Hepatocyte (in vitro differentiated cells): ENCODE measurements at regions not wholly inside any gene's neighbourhood (a gene's known extent, or its start where the extent isn't known, plus 50 kb on each side); places are given as distances from the start of the nearest gene placed in this dataset.

Source experiments
- DNase-seq: peaks from one replicate; pipeline ENCODE4 v3.0.0-alpha.2; 2016; ENCODE audit warnings: low spot score
- H2AFZ ChIP-seq: fragments of 200-600 bp; sonication (generic); 2 replicates; pipeline ENCODE4 v1.6.0; 2016; ENCODE audit warnings: antibody characterized with exemption, mild to moderate bottlenecking
- H3K27ac ChIP-seq: fragments of 200-600 bp; sonication (generic); 2 replicates; pipeline ENCODE4 v1.5.1; 2016; ENCODE audit warnings: mild to moderate bottlenecking
- H3K27me3 ChIP-seq: fragments of 200-600 bp; sonication (generic); 2 replicates; pipeline ENCODE4 v1.6.1; 2016
- H3K36me3 ChIP-seq: fragments of 200-600 bp; sonication (generic); replicated peaks from 2 replicates; pipeline ENCODE4 v1.5.1; 2016; ENCODE audit warnings: low read depth; ENCODE audit not compliant: insufficient read depth
- H3K4me1 ChIP-seq: fragments of 200-600 bp; sonication (generic); 2 replicates; pipeline ENCODE4 v1.5.1; 2016; ENCODE audit warnings: mild to moderate bottlenecking, moderate library complexity; ENCODE audit not compliant: insufficient read depth
- H3K4me2 ChIP-seq: fragments of 200-600 bp; sonication (generic); 2 replicates; pipeline ENCODE4 v1.6.0; 2016
- H3K4me3 ChIP-seq: fragments of 200-600 bp; sonication (generic); 2 replicates; pipeline ENCODE4 v1.5.1; 2016; ENCODE audit warnings: mild to moderate bottlenecking
- H3K79me2 ChIP-seq: fragments of 200-600 bp; sonication (generic); 2 replicates; pipeline ENCODE4 v1.6.0; 2017; ENCODE audit warnings: mild to moderate bottlenecking
- H3K9me2 ChIP-seq: fragments of 200-600 bp; sonication (generic); replicated peaks from 2 replicates; pipeline ENCODE4 v1.6.0; 2017; ENCODE audit warnings: mild to moderate bottlenecking; ENCODE audit not compliant: insufficient read depth
- H3K9me3 ChIP-seq: fragments of 200-600 bp; sonication (generic); 2 replicates; pipeline ENCODE4 v1.5.1; 2016; ENCODE audit warnings: low read depth, mild to moderate bottlenecking
- H4K20me1 ChIP-seq: fragments of 200-600 bp; sonication (generic); 2 replicates; pipeline ENCODE4 v1.6.0; 2016; ENCODE audit warnings: mild to moderate bottlenecking; ENCODE audit not compliant: insufficient read depth, poor library complexity, severe bottlenecking
- EZH2 ChIP-seq: fragments of 200-600 bp; sonication (generic); IDR thresholded peaks from 2 replicates; pipeline ENCODE4 v1.6.1; 2016; ENCODE audit warnings: antibody characterized with exemption, mild to moderate bottlenecking, borderline replicate concordance
- EZH2phosphoT487 ChIP-seq: fragments of 200-600 bp; sonication (generic); IDR thresholded peaks from one replicate; pipeline ENCODE4 v1.6.1; 2018; ENCODE audit warnings: antibody characterized with exemption, mild to moderate bottlenecking, low read depth, moderate library complexity; ENCODE audit not compliant: unreplicated experiment, severe bottlenecking
- WGBS: methylation state at CpG from one replicate; pipeline ENCODE4 v1.1.6; 2016; ENCODE audit warnings: low lambda C conversion rate; ENCODE audit errors: missing lambda C conversion rate; 5-methylcytosine and 5-hydroxymethylcytosine counted together
- TF ChIP-seq, protein P1 (sequence below): fragments of 200-600 bp; sonication (generic); IDR thresholded peaks from 2 replicates; pipeline ENCODE4 v1.5.1; 2016; ENCODE audit warnings: antibody characterized with exemption, mild to moderate bottlenecking; ENCODE audit not compliant: poor library complexity

DNA sequence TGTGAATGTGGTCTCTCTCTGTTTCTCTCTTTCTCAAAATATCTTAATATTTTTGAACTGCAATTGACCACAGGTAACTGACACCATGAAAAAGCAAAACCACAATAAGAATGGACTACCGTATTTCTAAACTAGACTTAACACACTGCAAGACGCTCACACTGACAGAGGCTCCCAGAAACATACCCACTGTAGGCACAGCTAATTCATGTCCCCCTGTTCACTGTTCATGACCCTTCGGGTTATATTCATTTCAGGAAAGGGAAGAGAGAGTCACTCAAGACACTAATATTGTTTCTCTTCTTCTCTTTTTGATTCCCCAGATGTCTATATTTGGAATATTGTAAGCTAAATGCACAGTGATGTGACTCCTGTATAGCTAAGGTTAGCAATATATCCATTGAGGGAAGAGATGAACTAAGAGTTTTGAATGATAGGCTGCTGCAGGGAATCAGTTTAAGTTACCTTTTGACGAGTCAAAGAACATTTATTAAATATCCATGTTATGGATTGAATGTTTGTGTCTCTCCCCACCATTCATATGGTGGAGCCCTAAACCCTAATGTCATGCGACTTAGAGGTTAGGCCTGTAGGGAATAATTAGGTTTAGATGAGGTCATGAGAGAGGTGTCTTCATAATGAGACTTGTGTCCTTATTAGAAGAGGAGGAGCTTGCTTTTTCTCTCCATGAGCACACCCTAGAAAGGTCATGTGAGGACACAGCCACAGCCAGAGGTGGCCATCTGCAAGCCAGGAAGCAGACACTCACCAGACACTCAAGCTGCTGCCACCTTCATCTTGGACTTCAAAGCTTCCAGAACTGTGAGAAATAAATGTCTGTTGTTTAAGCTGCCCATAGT is 216.6 kb upstream of the GRM7 start:
- 90% methylated on average over 5 of the region's 5 CpGs for WGBS
- Histone ChIP-seq H3K9me2 (no peaks in the 10 kb centered on the region), H4K20me1 (no peaks in the 10 kb centered on the region), H2AFZ (no peak overlapping the region), H3K79me2 (no peaks in the 10 kb centered on the region), H3K27ac (no peak overlapping the region), H3K4me3 (no peak overlapping the region), H3K9me3 (no peaks in the 10 kb centered on the region), H3K27me3 (no peaks in the 10 kb centered on the region), H3K4me1 (no peaks in the 10 kb centered on the region), H3K36me3 (no peaks in the 10 kb centered on the region), H3K4me2 (no peak overlapping the region)
- no peak for DNase-seq
- TF ChIP-seq EZH2phosphoT487 (no peak), EZH2 (no peak)
- TF ChIP-seq, protein P1, sequence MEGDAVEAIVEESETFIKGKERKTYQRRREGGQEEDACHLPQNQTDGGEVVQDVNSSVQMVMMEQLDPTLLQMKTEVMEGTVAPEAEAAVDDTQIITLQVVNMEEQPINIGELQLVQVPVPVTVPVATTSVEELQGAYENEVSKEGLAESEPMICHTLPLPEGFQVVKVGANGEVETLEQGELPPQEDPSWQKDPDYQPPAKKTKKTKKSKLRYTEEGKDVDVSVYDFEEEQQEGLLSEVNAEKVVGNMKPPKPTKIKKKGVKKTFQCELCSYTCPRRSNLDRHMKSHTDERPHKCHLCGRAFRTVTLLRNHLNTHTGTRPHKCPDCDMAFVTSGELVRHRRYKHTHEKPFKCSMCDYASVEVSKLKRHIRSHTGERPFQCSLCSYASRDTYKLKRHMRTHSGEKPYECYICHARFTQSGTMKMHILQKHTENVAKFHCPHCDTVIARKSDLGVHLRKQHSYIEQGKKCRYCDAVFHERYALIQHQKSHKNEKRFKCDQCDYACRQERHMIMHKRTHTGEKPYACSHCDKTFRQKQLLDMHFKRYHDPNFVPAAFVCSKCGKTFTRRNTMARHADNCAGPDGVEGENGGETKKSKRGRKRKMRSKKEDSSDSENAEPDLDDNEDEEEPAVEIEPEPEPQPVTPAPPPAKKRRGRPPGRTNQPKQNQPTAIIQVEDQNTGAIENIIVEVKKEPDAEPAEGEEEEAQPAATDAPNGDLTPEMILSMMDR = no peak

DNA sequence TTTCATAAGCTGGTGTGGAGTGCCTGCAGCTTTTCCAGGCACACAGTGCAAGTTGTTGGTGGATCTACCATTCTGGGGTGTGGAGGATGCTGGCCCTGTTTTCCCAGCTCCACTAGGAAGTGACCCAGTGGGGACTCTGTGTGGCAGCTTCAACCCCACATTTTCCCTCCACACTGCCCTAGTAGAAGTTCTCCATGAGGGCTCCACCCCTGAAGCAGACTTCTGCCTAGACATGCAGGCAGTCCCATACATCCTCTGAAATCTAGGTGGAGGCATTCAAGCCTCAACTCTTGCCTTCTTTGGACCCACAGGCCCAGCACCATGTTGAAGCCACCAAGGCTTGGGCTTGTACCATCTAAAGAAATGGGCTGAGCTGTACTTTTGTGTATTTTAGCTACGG is 206.2 kb upstream of the GRM7 start:
- 86% methylated on average over 1 of the region's 1 CpG for WGBS
- H3K36me3 ChIP-seq = no peaks in the 10 kb centered on the region
- H3K27me3 ChIP-seq = no peaks in the 10 kb centered on the region

DNA sequence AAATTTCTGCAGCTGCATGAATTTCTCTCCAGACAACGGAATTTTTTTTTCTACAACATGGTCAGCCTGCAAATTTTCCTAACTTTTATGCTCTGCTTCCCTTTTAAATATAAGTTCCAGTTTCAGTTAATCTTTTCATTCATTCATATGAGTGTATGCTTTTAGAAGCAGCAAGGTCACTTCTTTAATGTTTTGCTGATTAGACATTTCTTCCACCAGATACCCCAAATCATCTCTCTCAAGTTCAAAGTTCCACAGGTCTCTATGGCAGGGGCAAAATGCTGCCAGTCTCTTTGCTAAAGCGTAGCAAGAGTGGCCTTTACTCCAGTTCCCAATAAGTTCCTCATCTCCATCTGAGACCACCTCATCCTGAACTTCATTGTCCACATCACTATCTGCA is 205.6 kb upstream of the GRM7 start:
- Histone ChIP-seq H4K20me1 (no peaks in the 10 kb centered on the region), H3K4me3 (no peak overlapping the region), H3K27me3 (no peaks in the 10 kb centered on the region), H3K4me2 (no peak overlapping the region), H3K36me3 (no peaks in the 10 kb centered on the region), H3K4me1 (no peaks in the 10 kb centered on the region), H2AFZ (no peak overlapping the region), H3K27ac (no peak overlapping the region), H3K9me2 (no peaks in the 10 kb centered on the region), H3K79me2 (no peaks in the 10 kb centered on the region), H3K9me3 (no peaks in the 10 kb centered on the region)
- no peak for DNase-seq
- 76% methylated on average over 2 of the region's 2 CpGs for WGBS
- TF ChIP-seq EZH2phosphoT487 (no peak), EZH2 (no peak)
- TF ChIP-seq, protein P1 = no peak

More for the DNA sequence above, 206.2 kb upstream of the GRM7 start:
- DNase-seq = no peak
- Histone ChIP-seq H3K4me3 (no peak overlapping the region), H3K9me2 (no peaks in the 10 kb centered on the region), H3K4me1 (no peaks in the 10 kb centered on the region), H3K27ac (no peak overlapping the region), H2AFZ (no peak overlapping the region), H4K20me1 (no peaks in the 10 kb centered on the region), H3K79me2 (no peaks in the 10 kb centered on the region), H3K4me2 (no peak overlapping the region), H3K9me3 (no peaks in the 10 kb centered on the region)
- TF ChIP-seq EZH2phosphoT487 = no peak
- TF ChIP-seq EZH2 = no peak
- TF ChIP-seq, protein P1 = no peak
